ENCODE measurements at regions not wholly inside any gene's neighbourhood (a gene's known extent, or its start where the extent isn't known, plus 50 kb on each side); places are given as distances from the start of the nearest gene placed in this dataset.
"Not testable (repeated sequence)": the region's sequence is repeated elsewhere in the genome, so short reads cannot be mapped to it uniquely, and the experiment has no call there.

DNA sequence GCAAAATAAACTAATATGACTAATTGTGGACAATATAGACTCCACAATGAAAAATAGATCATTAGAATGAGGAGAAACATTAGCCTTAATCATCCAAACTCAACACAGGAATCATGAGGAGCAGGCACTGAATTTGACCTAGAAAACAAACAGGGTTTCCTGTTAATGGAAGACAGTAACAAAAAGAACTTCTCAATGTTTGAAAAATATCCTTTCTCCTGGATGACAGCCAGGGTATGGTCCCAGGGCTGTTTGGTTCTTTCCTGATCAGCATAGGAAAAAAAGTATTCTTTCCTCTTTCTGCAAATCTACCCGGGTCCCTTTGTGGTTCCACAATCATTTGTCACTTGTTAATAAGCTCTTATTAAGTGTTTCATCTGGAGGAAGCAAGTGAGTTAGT lies 145.3 kb upstream of the SVIL start:
- CTCF ChIA-PET: no interaction called here
- Mint-ChIP-seq H3K4me3 (no peak overlapping the region), H3K36me3 (no peaks in the 10 kb centered on the region), H3K4me1 (no peaks in the 10 kb centered on the region), H3K9me3 (no peaks in the 10 kb centered on the region), H3K27ac (no peak overlapping the region), H3K27me3 (peaks cover 23% of the 10 kb centered on the region)
- no peak for DNase-seq

DNA sequence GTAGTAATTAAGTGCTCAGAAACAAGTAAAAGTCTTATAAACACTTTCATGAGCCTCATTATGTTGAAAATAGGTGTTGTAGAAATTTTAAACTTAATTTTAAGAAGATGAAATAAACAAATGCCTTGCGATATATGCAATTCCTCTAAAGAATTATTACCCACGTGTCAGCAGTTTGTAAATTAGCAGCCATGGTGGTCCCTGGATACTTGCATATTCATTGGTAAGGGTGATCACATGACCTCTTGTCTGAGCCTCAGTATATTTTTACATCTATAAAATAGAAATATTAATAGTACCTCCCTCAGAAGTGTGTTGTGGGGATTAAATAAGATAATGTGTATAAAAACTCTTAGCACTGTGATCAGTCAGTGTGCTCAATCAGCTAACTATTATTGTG lies 141.5 kb upstream of the SVIL start:
- H3K36me3 Mint-ChIP-seq: peaks cover 2% of the 10 kb centered on the region
- H3K4me3 Mint-ChIP-seq: no peak overlapping the region
- peaks cover 7% of the 10 kb centered on the region for H3K9me3 Mint-ChIP-seq
- DNase-seq: no peak
- peaks cover 10% of the 10 kb centered on the region for H3K4me1 Mint-ChIP-seq
- CTCF ChIA-PET: no interaction called here
- H3K27ac Mint-ChIP-seq: no peak overlapping the region
- H3K27me3 Mint-ChIP-seq: peaks cover 13% of the 10 kb centered on the region

DNA sequence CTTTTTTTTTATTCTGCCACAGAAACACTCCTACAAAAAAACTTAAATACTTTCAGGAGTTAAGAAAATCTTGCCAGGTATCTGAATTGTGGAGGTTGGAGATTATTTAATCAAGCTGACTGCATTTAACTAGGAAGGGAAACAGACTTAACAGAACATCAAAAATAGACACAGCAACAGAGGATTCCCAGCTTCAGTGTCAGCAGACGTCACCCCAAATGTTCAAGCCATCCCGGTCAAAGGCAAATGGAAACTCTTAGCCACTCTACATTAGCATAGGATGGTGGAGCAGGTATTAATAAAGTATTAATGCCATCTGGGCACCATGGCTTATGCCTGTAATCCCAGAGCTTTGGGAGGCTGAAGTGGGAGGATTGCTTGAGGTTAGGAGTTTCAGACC lies 139.7 kb upstream of the SVIL start:
- no peak overlapping the region for H3K27ac Mint-ChIP-seq
- CTCF ChIA-PET: no interaction called here

DNA sequence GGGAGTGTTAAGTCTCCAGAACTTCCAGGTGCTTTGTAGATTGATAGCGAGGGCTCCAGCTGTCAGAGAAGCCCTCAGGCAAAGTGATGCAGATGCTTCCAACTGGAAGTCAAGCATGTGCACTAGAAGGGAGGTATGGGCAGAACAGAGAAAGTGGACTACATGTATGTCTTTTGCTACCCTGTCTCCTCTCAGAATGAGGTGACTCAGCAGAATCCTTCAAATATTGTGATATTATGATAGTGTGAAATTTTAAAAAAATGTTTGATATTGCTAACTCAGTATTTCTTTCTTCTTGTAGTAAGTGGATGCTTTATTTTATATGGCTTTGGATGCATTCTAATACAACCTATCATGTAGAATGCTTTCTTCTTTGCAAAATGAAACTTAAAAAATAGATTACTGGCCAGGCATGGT lies 138.9 kb upstream of the SVIL start:
- Mint-ChIP-seq H3K9me3 (peaks cover 7% of the 10 kb centered on the region), H3K27ac (no peak overlapping the region), H3K4me1 (peaks cover 10% of the 10 kb centered on the region), H3K36me3 (peaks cover 2% of the 10 kb centered on the region), H3K27me3 (peaks cover 11% of the 10 kb centered on the region), H3K4me3 (no peak overlapping the region)
- CTCF ChIA-PET: interaction anchor here (0.6 to 1.3 kb wide), 2 partner anchors 104 to 321 kb away, joined by 3 to 4 read pairs; no protein-coding TSS in a partner anchor
- no peak for DNase-seq

More for the DNA sequence above, 139.7 kb upstream of the SVIL start:
- H3K36me3 Mint-ChIP-seq: peaks cover 2% of the 10 kb centered on the region
- peaks cover 11% of the 10 kb centered on the region for H3K27me3 Mint-ChIP-seq
- H3K9me3 Mint-ChIP-seq: peaks cover 7% of the 10 kb centered on the region
- no peak for DNase-seq
- no peak overlapping the region for H3K4me3 Mint-ChIP-seq
- H3K4me1 Mint-ChIP-seq: peaks cover 10% of the 10 kb centered on the region

DNA sequence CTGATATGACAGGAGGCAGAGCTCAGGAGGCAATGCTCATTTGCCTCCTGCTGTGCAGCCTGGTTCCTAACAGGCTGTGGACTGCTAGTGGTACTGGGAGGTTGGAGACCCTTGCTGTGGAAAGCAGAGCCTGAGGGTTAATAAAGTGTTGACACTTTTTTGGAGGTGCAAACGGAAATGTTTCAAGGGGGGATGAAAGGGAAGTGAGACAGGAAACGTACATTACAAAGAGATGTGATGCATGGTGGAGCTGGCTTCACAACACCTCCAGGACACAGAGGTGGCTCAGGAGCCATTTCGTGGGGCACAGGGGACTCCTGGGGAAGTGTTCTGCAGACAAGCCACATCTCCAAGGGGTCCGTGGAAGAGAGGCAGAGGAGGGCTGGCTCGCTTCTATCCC lies 137.6 kb upstream of the SVIL start:
- CTCF ChIA-PET: no interaction called here
- Mint-ChIP-seq H3K9me3 (peaks cover 7% of the 10 kb centered on the region), H3K36me3 (peaks cover 2% of the 10 kb centered on the region), H3K4me3 (no peak overlapping the region), H3K4me1 (peaks cover 10% of the 10 kb centered on the region), H3K27ac (no peak overlapping the region), H3K27me3 (peaks cover 11% of the 10 kb centered on the region)
- no peak for DNase-seq

DNA sequence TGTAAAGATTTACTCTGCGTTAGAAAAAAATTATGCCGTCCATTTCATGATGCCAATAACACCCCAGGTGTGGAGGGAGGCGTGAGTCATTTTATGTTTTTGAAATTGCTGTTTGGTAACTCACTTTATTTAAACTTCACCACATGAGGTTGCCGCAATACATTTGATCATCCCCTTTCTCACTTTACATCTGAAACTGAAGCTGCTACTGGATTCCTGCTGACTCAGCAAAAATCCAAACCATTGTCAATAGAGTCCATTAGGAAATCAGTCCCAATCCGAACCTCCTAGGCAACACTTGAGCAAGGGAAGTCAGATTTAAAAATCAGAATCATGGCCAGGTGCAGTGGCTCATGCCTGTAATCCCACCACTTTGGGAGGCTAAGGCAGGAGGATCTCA lies 136.6 kb upstream of the SVIL start:
- no peak for DNase-seq
- Mint-ChIP-seq H3K36me3 (peaks cover 2% of the 10 kb centered on the region), H3K9me3 (peaks cover 7% of the 10 kb centered on the region), H3K4me3 (no peak overlapping the region), H3K27me3 (peaks cover 5% of the 10 kb centered on the region), H3K27ac (no peak overlapping the region), H3K4me1 (peaks cover 10% of the 10 kb centered on the region)
- CTCF ChIA-PET: no interaction called here

DNA sequence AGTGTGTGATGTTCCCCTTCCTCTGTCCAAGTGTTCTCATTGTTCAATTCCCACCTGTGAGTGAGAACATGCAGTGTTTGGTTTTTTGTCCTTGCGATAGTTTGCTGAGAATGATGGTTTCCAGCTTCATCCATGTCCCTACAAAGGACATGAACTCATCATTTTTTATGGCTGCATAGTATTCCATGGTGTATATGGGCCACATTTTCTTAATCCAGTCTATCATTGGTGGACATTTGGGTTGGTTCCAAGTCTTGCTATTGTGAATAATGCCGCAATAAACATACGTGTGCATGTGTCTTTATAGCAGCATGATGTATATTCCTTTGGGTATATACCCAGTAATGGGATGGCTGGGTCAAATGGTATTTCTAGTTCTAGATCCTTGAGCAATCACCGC lies 134.5 kb upstream of the SVIL start:
- H3K36me3 Mint-ChIP-seq, DNase-seq, H3K27ac Mint-ChIP-seq, H3K9me3 Mint-ChIP-seq, H3K4me1 Mint-ChIP-seq, H3K4me3 Mint-ChIP-seq, CTCF ChIA-PET, H3K27me3 Mint-ChIP-seq: not testable (repeated sequence)

DNA sequence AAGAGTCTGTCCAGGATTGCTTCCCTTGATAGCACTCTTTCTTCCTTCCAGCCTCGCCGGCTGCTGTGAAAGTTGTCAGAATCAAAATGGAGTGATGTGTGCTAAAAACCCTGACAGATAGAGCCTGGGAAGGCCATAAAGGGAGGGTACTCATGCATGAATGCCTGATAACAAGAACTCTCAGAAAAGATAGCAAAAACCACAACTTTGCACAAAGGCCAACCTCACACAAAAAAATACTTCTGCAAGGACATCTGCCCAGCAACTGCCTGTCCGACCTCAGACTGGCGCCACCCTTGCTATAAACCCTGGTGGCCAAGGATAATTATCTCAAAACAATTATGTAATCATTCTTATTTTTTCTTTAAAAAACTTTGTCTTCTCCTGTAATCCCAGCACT lies 133.2 kb upstream of the SVIL start:
- Mint-ChIP-seq H3K36me3 (peaks cover 2% of the 10 kb centered on the region), H3K27me3 (peaks cover 5% of the 10 kb centered on the region), H3K27ac (no peak overlapping the region), H3K9me3 (peaks cover 4% of the 10 kb centered on the region), H3K4me3 (no peak overlapping the region), H3K4me1 (peaks cover 8% of the 10 kb centered on the region)
- CTCF ChIA-PET: no interaction called here
- DNase-seq: no peak

DNA sequence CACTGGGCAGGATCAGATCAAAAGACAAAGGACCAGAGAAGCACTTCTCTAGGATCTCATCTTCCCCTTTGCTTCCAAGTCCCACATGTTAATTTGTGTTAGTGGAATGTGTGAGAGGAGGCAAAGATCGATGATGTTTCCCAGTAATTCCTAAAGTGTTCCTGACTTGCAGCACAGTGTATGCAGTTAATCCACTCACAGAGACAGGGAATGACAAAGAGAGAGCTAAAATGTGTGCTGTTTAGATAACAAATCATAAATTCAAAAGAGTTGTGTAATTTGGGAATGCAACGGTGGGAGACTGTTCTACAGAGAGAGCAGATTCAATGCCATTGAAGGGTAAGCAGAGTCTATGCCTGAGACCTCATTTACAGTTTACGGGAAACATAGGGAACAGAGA lies 132.0 kb upstream of the SVIL start:
- no peaks in the 10 kb centered on the region for H3K36me3 Mint-ChIP-seq
- H3K9me3 Mint-ChIP-seq: no peaks in the 10 kb centered on the region
- CTCF ChIA-PET: no interaction called here
- no peaks in the 10 kb centered on the region for H3K4me1 Mint-ChIP-seq
- no peak for DNase-seq
- H3K4me3 Mint-ChIP-seq: no peak overlapping the region
- H3K27ac Mint-ChIP-seq: no peak overlapping the region
- peaks cover 5% of the 10 kb centered on the region for H3K27me3 Mint-ChIP-seq

DNA sequence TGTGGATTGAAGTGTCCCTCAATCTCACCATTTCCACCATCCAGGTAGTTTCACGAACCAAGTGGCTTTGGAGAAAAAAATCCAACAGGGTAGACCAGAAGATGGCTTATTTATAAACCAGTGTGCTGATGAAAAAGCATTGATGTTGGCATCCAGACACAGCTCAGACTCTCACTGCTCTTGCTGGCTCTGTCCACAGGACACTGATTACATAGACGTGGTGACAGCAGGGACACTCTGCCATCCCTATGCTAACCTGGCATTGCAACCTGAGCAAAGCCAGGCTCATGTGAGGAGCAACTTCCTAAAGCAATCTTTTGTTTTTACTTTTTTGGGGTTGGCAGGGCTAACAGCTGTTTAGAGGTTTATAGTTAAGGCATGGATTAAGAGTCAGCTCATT lies 130.6 kb upstream of the SVIL start:
- H3K4me3 Mint-ChIP-seq: no peak overlapping the region
- CTCF ChIA-PET: interaction anchor here (1.4 kb wide), 1 partner anchor 29 kb away, joined by 3 read pairs; no protein-coding TSS in a partner anchor
- no peaks in the 10 kb centered on the region for H3K4me1 Mint-ChIP-seq
- DNase-seq: no peak
- H3K27ac Mint-ChIP-seq: peak overlapping the region; percentile 28
- peaks cover 2% of the 10 kb centered on the region for H3K27me3 Mint-ChIP-seq
- no peaks in the 10 kb centered on the region for H3K36me3 Mint-ChIP-seq
- no peaks in the 10 kb centered on the region for H3K9me3 Mint-ChIP-seq

DNA sequence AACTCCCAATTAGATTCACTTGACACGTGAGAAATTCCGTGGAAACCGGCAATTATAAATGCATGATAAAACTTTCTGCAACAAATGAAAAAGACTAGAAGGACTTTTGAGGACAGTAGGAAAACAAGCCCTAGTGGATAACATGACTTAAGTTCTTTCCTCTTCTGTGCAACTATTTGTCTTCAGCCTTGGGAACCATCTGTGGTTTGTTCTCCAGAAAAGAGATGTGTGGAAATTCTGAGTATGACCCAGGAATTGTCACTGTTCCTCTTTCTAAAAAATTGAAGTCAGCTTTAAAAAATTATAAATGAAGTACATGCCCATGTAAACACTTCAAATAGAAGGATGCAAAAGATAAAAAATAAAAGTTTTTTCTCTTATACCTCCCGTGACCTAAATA lies 128.6 kb upstream of the SVIL start:
- DNase-seq: no peak
- CTCF ChIA-PET: no interaction called here
- no peaks in the 10 kb centered on the region for H3K4me1 Mint-ChIP-seq
- no peaks in the 10 kb centered on the region for H3K27me3 Mint-ChIP-seq
- no peak overlapping the region for H3K4me3 Mint-ChIP-seq
- H3K36me3 Mint-ChIP-seq: no peaks in the 10 kb centered on the region
- no peaks in the 10 kb centered on the region for H3K9me3 Mint-ChIP-seq
- no peak overlapping the region for H3K27ac Mint-ChIP-seq

DNA sequence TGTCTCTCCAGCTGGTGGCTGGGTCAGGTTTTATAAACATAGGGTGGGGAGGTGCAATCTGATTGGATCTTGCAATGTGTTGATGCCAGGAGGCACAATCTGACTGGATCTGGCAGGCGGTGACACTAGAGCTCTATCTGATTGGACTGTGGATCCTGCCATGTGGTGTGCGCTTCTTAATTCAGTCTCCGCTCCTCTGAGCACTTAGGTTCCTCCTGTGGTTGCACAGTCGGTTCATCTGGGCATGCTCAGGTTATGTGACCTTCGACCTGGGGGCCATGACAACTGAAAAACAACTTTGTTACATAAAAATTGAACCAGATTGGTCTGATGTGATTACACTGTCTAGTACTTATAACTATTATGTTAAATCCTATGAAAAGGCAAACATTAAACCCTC lies 127.1 kb upstream of the SVIL start:
- no peaks in the 10 kb centered on the region for H3K9me3 Mint-ChIP-seq
- peaks cover 6% of the 10 kb centered on the region for H3K27me3 Mint-ChIP-seq
- CTCF ChIA-PET: no interaction called here
- no peak overlapping the region for H3K27ac Mint-ChIP-seq
- no peak for DNase-seq
- no peaks in the 10 kb centered on the region for H3K36me3 Mint-ChIP-seq
- no peaks in the 10 kb centered on the region for H3K4me1 Mint-ChIP-seq
- no peak overlapping the region for H3K4me3 Mint-ChIP-seq

DNA sequence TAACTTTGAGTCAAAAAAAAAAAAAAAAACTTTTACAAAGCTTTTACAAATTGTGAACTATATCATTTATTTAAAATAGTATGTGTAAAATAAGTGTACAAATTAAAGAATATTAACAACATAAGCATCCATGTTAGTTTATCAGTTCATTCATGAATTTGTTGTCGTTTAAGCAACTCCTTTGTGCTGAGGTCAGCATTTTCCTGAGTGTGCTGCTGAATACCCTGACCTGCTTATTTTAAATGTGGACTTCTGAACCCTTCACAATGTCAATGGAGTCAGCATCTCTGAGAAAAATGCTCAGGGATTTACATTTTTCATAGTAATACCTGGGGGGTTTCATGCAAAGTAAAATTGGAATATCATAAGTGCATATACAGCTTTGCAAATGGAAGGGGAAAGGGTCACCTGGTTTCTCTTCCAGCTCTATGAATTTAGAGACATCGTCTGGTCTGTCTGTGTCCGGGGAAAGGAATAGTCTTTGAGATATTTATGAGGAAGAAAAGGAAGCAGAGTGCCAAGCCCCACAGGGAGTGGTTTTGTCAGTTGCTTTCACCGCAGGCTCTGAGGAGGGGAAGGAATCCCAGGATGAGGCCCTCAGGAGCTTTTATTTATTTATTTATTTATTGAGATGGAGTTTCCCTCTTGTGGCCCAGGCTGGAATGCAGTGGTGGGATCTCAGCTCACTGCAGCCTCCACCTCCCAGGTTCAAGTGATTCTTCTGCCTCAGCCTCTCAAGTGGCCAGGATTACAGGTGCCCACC lies 125.5 kb upstream of the SVIL start:
- CTCF ChIA-PET: no interaction called here
- Mint-ChIP-seq H3K4me1 (no peaks in the 10 kb centered on the region), H3K27ac (no peak overlapping the region), H3K9me3 (no peaks in the 10 kb centered on the region), H3K36me3 (no peaks in the 10 kb centered on the region), H3K27me3 (peaks cover 6% of the 10 kb centered on the region), H3K4me3 (no peak overlapping the region)
- DNase-seq: no peak

DNA sequence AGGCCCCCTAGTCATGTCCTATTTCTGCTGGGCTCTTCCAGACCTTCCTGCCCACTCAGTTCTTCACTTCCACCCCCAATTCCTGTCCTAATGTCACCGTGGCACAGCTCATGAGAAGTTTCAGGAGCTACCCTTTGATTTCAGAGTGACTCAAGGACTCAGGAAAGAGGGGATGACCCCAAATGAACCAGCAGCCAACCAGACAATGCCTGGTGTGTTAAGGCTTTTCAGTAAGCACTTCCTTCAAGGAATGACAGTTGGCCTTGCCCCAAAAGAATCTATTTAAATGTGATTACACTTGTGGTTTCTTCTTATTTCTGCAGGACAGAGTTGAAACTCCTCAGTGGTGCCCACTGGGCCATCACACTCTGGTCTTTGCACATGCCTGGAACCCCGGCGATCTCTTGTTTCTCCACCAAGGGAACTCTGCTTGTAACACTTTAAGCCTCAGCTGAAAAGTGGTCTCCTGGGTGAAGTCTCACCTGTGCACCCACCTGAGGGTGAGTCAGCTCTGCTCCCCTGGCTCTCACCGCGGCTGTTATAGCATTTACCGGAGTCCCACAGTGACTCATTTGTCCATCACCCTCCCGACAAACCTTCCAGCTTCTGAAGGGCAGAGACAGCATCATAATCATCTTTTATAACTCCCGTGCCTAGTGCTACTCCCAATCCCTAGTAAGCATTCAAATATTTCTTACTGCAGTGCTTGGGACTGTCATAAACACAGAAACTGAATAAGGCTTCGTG lies 123.0 kb upstream of the SVIL start:
- Mint-ChIP-seq H3K27me3 (peaks cover 10% of the 10 kb centered on the region), H3K36me3 (no peaks in the 10 kb centered on the region), H3K9me3 (no peaks in the 10 kb centered on the region), H3K4me3 (no peak overlapping the region), H3K4me1 (no peaks in the 10 kb centered on the region), H3K27ac (no peak overlapping the region)
- DNase-seq: no peak
- CTCF ChIA-PET: no interaction called here

DNA sequence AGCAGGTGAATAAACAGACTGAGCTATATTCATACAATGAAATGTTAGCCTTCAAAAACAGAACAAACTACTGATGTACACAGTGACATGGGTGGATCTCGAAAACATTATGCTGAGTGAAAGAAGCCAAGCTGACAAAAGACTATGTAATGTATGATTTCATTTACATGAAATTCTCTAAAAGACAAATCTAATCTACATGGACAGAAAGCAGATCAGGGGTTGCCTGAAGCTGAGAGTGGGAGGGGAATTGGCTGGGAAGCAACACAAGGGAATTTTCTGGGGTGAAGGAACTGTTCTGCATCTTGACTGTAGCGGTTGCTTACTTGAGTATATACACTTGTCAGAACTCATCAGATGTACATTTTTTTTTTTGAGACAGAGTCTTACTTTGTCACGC lies 121.7 kb upstream of the SVIL start:
- no peak for DNase-seq
- Mint-ChIP-seq H3K9me3 (no peaks in the 10 kb centered on the region), H3K27me3 (peaks cover 10% of the 10 kb centered on the region), H3K4me1 (no peaks in the 10 kb centered on the region), H3K27ac (no peak overlapping the region), H3K4me3 (no peak overlapping the region), H3K36me3 (no peaks in the 10 kb centered on the region)
- CTCF ChIA-PET: no interaction called here
